GM21717 (cell line): ENCODE measurements at regions not wholly inside any gene's neighbourhood (a gene's known extent, or its start where the extent isn't known, plus 50 kb on each side); places are given as distances from the start of the nearest gene placed in this dataset.

Experiments
- ATAC-seq: cut with Tn5 transposase; IDR thresholded peaks from one replicate; pipeline ENCODE4 v1.9.1; 2021; ENCODE audit warnings: mild to moderate bottlenecking, moderate library complexity; ENCODE audit not compliant: unreplicated experiment

DNA sequence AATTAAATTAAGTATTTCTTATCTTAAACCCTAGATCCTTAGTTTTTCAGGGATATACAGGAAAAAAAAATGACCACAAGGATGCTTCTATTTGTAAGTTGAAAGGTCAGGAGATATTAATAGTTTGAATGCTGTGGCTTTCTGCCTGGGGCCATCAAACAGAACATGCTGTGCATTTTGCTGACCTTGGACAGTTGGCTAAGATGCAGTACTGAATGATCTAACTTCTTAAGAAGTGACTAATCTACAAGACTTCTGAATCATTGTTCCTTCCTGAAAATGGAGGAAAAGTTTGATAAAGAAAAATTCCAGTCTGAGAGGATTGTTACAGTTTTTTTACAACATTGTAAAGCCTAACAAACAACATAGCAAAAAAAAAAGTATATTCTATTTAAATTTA lies 237.8 kb upstream of the JADE1 start:
- no peak for ATAC-seq

- no peak for ATAC-seq
These were observed 239.0 kb upstream of the JADE1 start for GRCh38 chr4:128570387-128570975.

GRCh38 chr4:128566693-128567092 lies 242.8 kb upstream of the JADE1 start:
- no peak for ATAC-seq

DNA sequence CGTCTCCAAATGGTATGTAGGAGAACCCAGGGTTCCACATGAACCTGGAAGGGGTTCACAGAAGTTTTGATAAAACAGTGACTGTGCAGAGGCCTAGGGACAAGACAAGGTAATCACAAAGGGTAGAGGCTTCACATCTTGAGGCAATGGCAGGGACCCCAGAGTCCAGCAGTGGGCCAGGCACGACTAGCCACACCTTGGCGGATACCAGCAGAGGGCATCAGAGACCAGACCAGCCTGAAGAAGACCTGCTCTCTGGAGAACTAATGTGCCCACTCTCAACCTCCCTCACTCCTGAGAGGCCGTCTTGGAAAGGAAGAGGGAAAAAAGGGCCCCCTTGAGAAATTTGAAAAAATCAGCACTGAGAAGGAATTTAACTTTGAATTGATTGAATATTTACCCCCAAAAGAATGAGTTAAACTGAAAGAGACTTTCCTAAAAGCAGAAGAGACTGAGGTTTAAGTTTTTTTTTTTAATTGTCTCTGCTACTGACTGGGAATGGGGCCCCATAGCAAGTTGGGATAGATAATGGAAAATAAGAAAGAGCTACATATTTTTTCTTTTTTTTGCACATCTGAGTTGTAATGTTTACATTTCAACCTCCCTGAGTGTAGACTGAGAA lies 243.8 kb upstream of the JADE1 start:
- no peak for ATAC-seq

- no peak for ATAC-seq
These were observed 244.4 kb upstream of the JADE1 start for GRCh38 chr4:128565054-128565453.

DNA sequence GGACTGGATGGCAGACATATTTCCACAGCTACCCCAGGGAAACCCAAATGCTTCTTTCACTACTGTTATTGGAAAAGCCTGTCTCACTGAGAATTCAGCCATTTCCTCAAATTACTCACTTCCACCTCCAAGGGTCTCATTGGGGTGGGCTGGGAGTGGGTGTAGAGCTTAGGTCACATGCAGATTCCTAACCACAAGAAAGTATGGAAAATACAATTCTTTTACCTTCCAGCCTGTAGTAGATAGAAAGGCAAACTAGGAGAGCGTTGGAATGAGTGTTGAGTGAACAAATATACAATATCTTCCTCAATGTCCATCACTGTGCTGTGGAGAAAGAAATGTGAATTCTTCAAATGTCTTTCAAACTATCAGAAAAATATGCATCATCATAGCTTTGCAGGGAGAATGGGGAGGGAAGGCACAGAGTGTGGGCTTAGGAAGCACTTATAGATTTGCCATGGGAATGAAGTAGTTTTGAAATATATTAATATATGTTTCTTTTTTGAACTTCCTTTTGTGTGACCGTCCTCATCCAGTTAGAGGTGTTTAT lies 245.3 kb upstream of the JADE1 start:
- ATAC-seq, result no peak

DNA sequence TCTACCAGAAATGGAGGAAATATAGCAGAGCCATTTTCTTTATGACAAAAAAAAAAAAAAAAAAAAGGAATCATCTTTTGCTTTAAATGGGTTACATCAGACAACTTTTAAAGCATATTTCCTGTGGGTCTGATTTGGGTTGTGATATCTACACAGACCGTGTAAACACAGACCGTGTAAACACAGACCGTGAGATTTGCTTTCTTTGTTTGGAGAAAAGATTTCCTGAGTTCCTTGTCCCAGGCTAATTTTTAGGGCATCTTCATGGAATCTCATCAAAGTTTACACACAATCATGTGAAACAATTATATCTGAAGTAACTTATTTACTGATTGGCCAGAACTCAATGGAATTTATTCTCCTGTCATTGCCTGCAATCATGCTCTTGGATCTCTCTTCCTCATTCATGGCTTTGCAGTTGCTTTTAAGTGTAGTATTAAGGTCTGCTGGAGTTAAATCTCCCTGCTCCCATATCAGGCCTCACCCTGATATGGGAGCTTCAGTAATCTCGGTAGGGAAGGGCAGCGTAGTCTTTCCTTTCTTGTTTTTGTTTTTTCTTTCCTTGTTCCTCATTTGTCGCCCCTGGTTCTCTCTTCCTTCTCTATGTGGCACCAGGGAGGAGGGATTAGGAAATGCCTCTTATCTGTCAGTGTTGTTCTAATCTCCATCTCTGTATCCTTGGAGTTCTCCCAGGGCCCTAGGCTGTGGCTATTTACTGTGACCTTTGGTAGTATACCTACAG lies 248.6 kb upstream of the JADE1 start:
- ATAC-seq, result no peak

- no peak for ATAC-seq
These were observed 250.4 kb upstream of the JADE1 start for GRCh38 chr4:128558896-128559679.

DNA sequence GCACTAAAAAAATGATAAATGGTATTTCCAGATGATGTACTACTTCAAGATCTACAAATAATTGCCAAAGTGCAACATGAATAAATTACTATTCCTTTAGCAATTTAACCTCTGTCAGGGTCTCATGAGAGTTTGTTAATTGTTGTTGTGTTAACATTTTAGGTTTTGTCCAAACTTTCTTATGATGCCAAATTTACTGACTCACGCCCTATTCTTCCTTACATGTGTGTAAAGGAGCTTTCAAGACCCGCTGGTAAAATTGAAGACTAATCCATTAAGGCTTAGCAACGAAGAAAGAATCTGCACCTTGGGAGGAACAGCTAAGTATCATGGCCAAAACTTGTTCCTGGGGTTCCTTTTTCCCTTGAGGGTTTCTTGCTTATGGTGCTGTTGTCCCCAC lies 252.7 kb upstream of the JADE1 start:
- ATAC-seq, result no peak

DNA sequence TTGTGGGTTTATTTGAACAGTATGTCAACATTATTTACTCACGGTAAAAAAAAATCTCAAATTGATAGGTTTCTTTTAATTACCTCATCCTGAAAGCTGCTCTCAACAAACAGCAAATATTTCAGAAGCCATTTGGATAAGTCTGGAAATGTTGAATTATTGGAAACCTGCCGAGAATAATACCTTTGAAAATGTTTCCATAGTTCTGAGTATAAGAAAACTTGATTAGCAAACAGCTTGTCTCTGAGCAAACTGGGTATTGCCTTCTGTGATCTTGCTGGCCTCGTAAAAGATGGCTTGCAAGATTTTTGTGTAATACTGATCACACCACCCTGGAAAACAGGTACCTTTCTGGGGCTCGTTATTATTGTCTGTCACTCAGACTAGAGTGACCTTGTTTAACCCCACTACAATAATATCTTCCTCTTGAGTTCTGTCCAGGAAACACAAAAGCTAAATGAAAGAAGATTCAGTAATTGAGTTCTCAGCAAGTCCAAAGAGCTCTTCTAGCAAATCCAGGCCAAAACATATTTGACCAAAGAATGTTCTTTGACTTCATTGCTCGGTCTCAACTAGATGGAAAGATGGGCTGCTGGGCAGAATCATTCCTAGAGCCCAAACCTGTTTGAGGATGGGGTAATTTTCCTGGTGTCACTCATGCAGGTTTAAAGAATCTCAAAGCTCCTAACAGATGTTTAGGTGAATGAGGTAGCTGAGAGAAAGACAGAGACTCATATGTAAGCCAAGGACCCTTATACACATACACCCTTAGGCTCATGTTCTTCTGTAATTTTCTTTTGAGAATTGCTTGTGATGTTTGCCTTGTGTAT lies 255.6 kb upstream of the JADE1 start:
- no peak for ATAC-seq

DNA sequence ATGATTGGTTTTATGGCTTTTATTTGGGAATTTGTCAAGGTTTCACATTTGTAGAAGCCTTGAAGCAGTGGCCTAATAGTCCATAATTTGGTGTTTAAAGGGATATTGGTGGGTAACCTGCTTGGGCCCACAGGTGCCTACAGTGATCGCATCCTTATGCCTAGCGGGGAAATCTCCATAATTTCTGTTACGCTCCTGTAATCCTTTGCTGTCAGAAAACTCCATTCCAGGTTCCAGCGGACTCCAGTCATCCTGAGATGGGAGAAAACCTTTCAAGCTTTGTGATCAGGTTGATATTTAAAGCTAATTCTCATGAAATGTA lies 257.0 kb upstream of the JADE1 start:
- ATAC-seq, result no peak

- no peak for ATAC-seq
These were observed 258.2 kb upstream of the JADE1 start for GRCh38 chr4:128551280-128551679.

DNA sequence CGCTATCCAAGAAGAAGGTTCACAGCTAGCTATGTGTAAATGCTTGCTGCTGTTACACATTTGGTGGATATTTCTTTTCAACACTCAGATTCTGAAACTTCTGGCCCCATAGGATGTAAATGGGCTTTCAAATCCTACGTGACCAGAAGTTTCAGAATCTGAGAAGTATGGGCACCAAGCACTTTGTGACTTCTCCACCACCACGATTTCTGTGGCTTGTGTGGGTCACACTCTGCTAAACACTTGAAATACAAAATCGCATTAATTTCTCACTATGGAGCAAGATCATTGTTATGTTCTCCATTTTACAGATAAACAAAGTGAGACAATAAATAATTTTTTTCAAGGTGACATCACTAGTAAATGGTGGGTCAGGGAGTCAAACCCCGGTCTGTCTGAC lies 259.4 kb upstream of the JADE1 start:
- no peak for ATAC-seq

- ATAC-seq, result no peak
These were observed 259.9 kb upstream of the JADE1 start for GRCh38 chr4:128549636-128550035.

DNA sequence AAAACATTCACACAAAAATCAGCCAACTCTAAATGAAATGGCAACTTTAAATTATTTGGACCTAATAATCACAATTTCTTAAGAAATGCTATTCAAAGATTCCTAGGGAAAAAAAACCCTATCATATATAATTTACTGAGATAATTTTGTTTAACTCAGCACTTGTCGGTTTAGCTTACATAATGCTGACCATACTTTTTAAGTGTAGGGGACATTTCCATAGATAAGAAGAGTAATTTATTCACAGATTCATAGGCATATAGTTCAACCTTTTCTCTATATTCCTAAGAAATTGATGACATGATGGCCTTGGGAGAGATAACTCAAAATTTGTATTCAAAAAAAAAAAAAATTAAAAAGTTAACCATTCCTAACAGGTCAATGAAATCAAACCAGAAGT lies 260.8 kb upstream of the PGRMC2 start:
- no peak for ATAC-seq

DNA sequence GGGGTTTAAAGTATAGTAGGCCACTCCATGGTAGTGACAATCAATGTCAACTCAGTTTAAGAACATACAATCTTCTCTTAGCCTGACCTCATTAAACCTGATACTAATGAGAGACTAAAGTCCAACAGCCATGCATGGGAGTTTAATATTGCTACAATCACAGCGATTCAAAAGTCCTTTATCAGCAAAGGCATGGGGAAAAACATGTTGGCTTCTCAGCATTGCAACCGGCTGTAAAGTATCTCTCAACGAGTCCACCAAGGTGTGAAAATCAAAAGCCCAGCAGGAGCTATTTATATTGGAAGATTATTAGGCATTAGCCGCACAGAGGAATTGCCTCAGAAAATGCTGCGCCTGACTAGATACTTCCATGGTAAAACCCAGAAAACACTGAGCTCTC lies 256.7 kb upstream of the PGRMC2 start:
- no peak for ATAC-seq

DNA sequence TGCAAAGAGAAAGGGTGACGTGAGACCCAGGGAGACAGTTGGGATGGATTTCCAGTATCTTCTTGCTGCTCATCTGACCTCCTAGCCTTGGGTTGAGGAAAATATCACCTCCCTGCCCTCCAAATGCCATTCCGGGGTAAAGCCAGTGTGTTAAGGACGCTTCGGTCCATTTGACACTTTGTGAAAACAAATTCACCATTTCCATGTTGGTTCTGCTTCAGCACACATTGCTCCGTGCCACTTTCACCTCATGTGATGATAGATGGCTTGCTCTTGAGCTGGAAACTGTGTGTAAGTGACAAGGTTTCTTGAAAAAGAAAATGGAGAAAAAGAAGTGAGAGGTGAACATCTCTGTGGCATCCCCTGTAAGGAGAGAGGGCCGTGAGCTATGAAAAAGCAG lies 256.1 kb upstream of the PGRMC2 start:
- ATAC-seq, result no peak

GRCh38 chr4:128542047-128542446 lies 254.4 kb upstream of the PGRMC2 start:
- no peak for ATAC-seq

DNA sequence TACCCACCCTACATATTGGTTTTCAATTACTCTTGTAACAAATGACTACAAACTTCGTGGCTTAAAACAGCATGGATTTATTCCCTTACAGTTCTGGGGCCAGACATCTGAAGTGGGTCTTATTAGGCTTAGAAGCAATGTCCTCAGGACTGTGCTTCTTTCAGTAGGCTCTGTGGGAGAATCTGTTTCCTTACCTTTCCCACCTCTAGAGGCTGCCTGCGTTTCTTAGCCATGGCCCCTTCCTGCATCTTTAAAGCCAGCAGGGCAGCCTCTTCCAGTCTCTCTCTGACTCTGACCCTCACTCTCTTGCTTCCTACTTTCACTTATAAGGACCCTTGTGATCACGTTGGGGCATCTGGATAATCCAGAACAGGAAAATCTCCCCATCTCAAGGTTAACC lies 252.5 kb upstream of the PGRMC2 start:
- no peak for ATAC-seq

- no peak for ATAC-seq
These were observed 250.7 kb upstream of the PGRMC2 start for GRCh38 chr4:128538111-128538882.
